ENCODE measurements at regions not wholly inside any gene's neighbourhood (a gene's known extent, or its start where the extent isn't known, plus 50 kb on each side); places are given as distances from the start of the nearest gene placed in this dataset.
A peak's percentile ranks its signal among the peaks of the same experiment; 100 is the strongest.

DNA sequence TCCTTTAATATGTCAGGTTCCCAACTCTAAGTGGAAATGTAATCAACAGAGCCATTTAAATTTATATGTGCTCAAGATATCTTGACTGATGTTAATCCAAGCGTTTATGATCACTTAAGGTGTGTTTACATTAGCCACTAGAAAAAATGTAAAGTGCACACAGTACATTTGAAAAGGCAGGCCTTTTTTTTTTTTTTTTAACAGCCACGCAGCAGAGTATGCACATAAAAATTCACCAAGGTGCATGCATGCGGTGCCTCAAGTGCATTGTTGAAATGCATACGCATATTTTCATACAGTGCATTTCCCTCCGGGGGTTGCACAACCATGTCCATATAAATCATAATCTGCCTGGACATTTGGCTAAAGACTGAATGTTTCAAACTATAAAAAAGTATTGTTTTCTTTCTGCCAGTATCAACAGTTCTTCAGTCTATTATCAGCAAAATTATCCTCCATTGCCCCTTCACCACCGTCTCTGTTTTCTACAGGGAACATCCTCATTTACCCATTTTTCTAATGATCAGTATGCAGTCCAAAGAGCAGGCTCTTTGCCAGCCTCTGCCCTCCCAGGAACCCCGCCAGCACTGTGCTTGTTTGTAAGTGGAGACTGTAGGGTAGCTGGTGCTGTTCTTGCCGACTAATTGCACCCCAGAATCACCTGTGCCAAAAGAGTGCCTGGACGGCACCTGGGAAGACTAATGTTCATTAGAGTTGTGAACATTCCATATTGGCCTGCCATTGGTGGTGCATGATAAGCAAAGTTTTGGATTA, 611.2 kb upstream of the CFAP20DC start:
- in situ Hi-C loops (cut with MboI; ENCODE audit: low pct_unique_long_range_greater_than_20kb in 2 of 9, low sequenced_read_pairs in 9 of 9, unreplicated experiment in 9 of 9): no loop called here
- WGBS, 10 experiments: 0 to 90% (median 66%) methylated on average over 2 to 9 of the region's 9 CpGs
- H3K4me1 ChIP-seq (replicated peaks in 1 of 2): peaks cover 0 to 9% of the 10 kb centered on the region in 2 donors
- no peak overlapping the region for H3K27ac ChIP-seq
- no peak overlapping the region for H3K4me3 ChIP-seq
- ATAC-seq (replicated peaks in 6 of 8): peak in 6 of 8 experiments; percentile 47 to 88 (median 53)

DNA sequence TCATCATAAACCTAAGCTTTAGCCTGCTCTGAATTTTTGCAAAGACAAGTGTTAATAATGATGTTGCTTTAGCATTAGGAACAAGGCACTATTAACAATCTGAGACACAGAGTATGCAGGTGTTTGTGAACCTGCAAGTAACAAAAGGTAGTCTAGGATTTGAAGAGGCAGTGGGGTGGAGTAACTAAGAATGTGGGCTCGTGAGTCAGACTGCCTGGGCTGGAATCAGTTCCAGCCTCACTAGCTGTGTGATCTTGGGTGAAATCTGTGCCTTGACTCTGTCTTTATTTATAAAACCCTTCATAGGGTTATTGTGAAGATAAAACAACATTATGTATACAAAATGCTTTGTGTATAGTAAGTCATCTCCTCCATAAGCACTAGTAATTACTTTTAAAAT, 610.6 kb upstream of the CFAP20DC start:
- 0 to 100% (median 80%) methylated on average over 1 of the region's 1 CpG; no CpG with 5 or more reads in 6 of the 10 experiments for WGBS, 10 experiments
- in situ Hi-C loops (cut with MboI; ENCODE audit: low pct_unique_long_range_greater_than_20kb in 2 of 9, low sequenced_read_pairs in 9 of 9, unreplicated experiment in 9 of 9): no loop called here
- Histone ChIP-seq H3K27ac (no peak overlapping the region), H3K4me1 (replicated peaks in 1 of 2) (peaks cover 0 to 9% of the 10 kb centered on the region in 2 donors), H3K4me3 (no peak overlapping the region)
- peak in 4 of 8 experiments; percentile 17 to 78 (median 67) for ATAC-seq (replicated peaks in 6 of 8)

DNA sequence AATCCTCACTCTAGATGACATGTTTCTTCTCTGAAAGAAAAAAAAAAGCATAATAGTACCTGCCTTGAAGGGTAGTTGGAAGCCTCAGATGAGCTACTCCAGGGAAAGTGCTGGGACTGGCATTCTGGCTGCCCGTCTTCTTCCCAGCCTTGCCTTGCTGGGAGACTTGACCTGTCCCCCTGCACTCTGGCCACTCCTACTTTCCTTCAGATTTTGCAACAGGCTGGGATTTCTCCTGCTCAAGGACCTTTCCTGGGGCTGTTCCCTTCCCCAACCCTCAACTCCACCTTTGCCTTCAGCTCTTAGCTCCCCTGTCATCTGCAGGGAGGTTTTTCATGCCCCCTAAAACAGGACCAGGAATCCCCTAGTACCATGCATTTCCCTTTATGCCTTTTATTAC, 609.9 kb upstream of the CFAP20DC start:
- in situ Hi-C loops (cut with MboI; ENCODE audit: low pct_unique_long_range_greater_than_20kb in 2 of 9, low sequenced_read_pairs in 9 of 9, unreplicated experiment in 9 of 9): no loop called here
- Histone ChIP-seq H3K4me3 (no peak overlapping the region), H3K4me1 (replicated peaks in 1 of 2) (peaks cover 0 to 9% of the 10 kb centered on the region in 2 donors), H3K27ac (no peak overlapping the region)
- 67 to 100% (median 84%) methylated on average over 1 of the region's 1 CpG; no CpG with 5 or more reads in 6 of the 10 experiments for WGBS, 10 experiments
- ATAC-seq (replicated peaks in 6 of 8): no peak

DNA sequence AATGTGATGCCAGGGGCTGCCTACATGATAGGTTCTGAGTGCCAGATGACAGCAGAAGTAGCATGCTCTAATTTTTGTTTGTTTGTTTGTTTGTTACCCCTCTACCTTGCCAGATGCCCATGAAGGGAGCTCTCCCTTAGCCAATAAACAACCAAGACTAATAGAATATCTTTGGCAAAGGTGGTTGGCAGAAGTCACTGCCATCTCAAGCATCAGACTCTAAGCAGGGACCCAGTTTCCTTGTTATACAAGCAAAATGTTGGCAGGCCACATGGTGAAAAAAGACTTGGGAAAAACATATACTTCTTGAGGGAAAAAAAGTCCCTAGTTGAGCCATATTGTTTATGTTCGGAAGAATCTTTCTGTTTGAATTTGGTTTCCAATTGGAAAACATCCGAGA, 609.0 kb upstream of the CFAP20DC start:
- H3K27ac ChIP-seq: no peak overlapping the region
- in situ Hi-C loops (cut with MboI; ENCODE audit: low pct_unique_long_range_greater_than_20kb in 2 of 9, low sequenced_read_pairs in 9 of 9, unreplicated experiment in 9 of 9): no loop called here
- no peak for ATAC-seq (replicated peaks in 6 of 8)
- H3K4me3 ChIP-seq: no peak overlapping the region
- H3K4me1 ChIP-seq (replicated peaks in 1 of 2): peaks cover 0 to 9% of the 10 kb centered on the region in 2 donors
- 40 to 100% (median 91%) methylated on average over 1 to 2 of the region's 2 CpGs; no CpG with 5 or more reads in 2 of the 10 experiments for WGBS, 10 experiments

DNA sequence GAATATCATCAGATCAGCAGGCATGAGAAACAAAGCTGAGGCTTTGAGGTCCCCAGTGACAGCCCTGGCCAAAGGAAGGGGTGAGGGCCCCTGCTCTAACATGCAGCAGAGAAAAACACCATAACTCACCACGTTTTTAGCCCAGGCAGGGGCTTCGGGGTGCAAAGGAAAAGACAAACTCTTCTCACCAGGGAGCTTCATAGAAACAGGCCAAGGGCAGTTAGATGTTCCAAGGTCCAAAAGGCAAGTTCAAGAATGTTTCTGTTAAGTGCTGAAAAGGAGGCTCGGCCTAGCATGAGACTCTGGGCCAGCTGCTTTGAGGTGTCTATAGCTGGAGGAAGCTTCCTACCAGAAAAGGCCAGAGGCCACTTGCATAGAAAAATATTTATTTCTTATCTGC, 608.4 kb upstream of the CFAP20DC start:
- Histone ChIP-seq H3K4me3 (no peak overlapping the region), H3K4me1 (replicated peaks in 1 of 2) (peaks cover 0 to 9% of the 10 kb centered on the region in 2 donors), H3K27ac (no peak overlapping the region)
- in situ Hi-C loops (cut with MboI; ENCODE audit: low pct_unique_long_range_greater_than_20kb in 2 of 9, low sequenced_read_pairs in 9 of 9, unreplicated experiment in 9 of 9): no loop called here
- 20 to 100% (median 67%) methylated on average over 1 to 3 of the region's 3 CpGs; no CpG with 5 or more reads in 2 of the 10 experiments for WGBS, 10 experiments
- ATAC-seq (replicated peaks in 6 of 8): no peak

- 0 to 100% (median 82%) methylated on average over 1 to 5 of the region's 5 CpGs for WGBS, 10 experiments
- Histone ChIP-seq H3K4me1 (replicated peaks in 1 of 2) (peaks cover 0 to under 1% of the 10 kb centered on the region in 2 donors), H3K4me3 (no peak overlapping the region), H3K27ac (no peak overlapping the region)
- in situ Hi-C loops (cut with MboI; ENCODE audit: low pct_unique_long_range_greater_than_20kb in 2 of 9, low sequenced_read_pairs in 9 of 9, unreplicated experiment in 9 of 9): no loop called here
- no peak for ATAC-seq (replicated peaks in 6 of 8)
Measured at GRCh38 chr3:59655418-59656015, 605.7 kb upstream of the CFAP20DC start.

- Histone ChIP-seq H3K4me1 (replicated peaks in 1 of 2) (no peaks in the 10 kb centered on the region), H3K4me3 (no peak overlapping the region), H3K27ac (no peak overlapping the region)
- no peak for ATAC-seq (replicated peaks in 6 of 8)
- in situ Hi-C loops (cut with MboI; ENCODE audit: low pct_unique_long_range_greater_than_20kb in 2 of 9, low sequenced_read_pairs in 9 of 9, unreplicated experiment in 9 of 9): no loop called here
- WGBS, 10 experiments: 15 to 97% (median 85%) methylated on average over 2 to 12 of the region's 12 CpGs; no CpG with 5 or more reads in 2 of the 10 experiments
Measured at GRCh38 chr3:59654480-59655417, 604.9 kb upstream of the CFAP20DC start.

GRCh38 chr3:59654123-59654479, 604.3 kb upstream of the CFAP20DC start:
- in situ Hi-C loops (cut with MboI; ENCODE audit: low pct_unique_long_range_greater_than_20kb in 2 of 9, low sequenced_read_pairs in 9 of 9, unreplicated experiment in 9 of 9): no loop called here
- H3K27ac ChIP-seq: no peak overlapping the region
- H3K4me1 ChIP-seq (replicated peaks in 1 of 2): no peaks in the 10 kb centered on the region
- no peak for ATAC-seq (replicated peaks in 6 of 8)
- WGBS, 10 experiments: 5 to 100% (median 81%) methylated on average over 1 to 9 of the region's 9 CpGs
- H3K4me3 ChIP-seq: no peak overlapping the region

GRCh38 chr3:59653405-59654122, 603.7 kb upstream of the CFAP20DC start:
- no peak for ATAC-seq (replicated peaks in 6 of 8)
- in situ Hi-C loops (cut with MboI; ENCODE audit: low pct_unique_long_range_greater_than_20kb in 2 of 9, low sequenced_read_pairs in 9 of 9, unreplicated experiment in 9 of 9): no loop called here
- WGBS, 10 experiments: 63 to 100% (median 89%) methylated on average over 1 to 7 of the region's 7 CpGs
- Histone ChIP-seq H3K4me3 (no peak overlapping the region), H3K27ac (no peak overlapping the region), H3K4me1 (replicated peaks in 1 of 2) (no peaks in the 10 kb centered on the region)

DNA sequence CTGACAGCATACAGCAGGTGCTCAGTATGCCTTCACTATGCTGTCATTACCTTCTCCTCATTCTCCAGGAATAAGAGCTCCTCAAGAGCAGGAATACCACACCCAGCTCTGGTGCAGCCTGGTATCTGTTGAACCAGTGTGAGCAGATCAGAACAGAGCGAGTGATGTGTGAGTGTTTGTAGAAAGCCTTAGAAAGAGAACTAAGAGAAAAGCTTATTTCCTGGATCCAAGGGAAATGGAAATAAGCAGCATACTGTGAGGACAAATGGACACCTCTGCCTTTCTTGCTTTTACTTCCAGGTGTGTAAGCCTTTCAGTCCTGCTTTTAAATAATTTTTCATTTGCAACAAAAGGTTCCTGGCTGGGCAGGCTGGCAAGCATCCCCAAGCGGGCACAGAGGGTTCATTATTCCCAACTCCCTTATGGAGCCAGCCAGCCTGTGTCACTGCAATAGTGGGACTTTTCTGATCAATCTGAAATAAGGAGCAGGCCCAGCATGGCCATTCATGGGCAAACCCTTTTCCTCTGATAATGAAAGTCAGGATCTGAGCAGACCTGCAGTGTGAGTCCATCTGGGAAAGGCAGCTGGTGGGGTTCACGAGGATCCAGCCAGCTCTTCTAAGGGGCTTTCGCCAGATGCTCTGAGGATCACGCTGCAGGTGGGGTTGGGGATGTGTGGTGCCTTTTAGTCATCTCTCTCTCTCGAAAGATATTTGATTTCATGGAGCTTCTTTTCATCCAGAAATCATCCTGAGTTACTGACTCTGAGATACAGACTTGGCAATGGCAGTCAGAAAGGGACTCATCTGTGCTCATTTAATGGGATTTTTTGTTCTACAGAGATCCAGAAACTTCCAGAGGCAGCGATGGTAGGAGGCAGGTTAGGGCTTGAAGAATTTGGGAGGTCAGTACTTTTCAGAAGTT, 594.9 kb upstream of the CFAP20DC start:
- 40 to 100% (median 91%) methylated on average over 1 to 6 of the region's 7 CpGs; no CpG with 5 or more reads in 2 of the 10 experiments for WGBS, 10 experiments
- in situ Hi-C loops (cut with MboI; ENCODE audit: low pct_unique_long_range_greater_than_20kb in 2 of 9, low sequenced_read_pairs in 9 of 9, unreplicated experiment in 9 of 9): no loop called here

DNA sequence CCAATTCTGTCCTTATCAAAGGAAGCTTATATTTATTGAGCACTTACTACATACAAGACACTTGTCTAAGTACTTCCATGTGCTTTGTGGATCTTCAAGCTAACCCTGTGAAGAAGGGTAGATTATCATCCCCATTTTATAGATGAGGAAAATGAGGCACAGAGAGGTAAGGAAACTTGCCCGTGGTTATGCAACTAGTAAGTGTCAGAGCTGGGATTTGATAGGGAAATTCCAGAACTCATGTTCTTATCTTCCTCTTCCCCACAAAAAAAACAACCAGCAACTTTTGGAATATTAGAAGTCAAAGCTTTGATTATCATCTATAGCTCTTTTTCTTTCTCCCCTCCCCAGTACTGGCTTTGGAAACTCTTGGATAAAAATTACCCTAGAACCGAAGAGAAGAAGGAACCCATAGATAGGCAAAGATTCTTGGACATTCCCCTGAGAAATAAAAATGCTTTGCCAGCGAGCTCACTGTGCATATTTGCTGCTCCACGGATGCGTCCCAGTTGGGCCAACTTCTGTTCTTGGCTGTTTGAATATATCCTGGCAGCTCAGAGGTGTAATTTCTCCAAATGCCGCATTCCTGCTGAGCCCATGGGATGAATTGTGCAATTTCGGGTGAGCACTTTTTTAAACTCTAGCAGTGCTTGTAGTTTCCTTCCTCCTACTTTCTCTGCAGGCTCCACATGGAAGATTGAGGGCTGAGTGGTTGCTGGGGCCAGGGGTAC, 591.5 kb upstream of the CFAP20DC start:
- Histone ChIP-seq H3K4me3 (no peak overlapping the region), H3K4me1 (replicated peaks in 1 of 2) (no peaks in the 10 kb centered on the region), H3K27ac (no peak overlapping the region)
- WGBS, 10 experiments: 0 to 97% (median 71%) methylated on average over 1 to 7 of the region's 7 CpGs
- no peak for ATAC-seq (replicated peaks in 6 of 8)
- in situ Hi-C loops (cut with MboI; ENCODE audit: low pct_unique_long_range_greater_than_20kb in 2 of 9, low sequenced_read_pairs in 9 of 9, unreplicated experiment in 9 of 9): no loop called here

More for the DNA sequence above, 594.9 kb upstream of the CFAP20DC start:
- H3K4me1 ChIP-seq (replicated peaks in 1 of 2): no peaks in the 10 kb centered on the region
- H3K4me3 ChIP-seq: no peak overlapping the region
- no peak for ATAC-seq (replicated peaks in 6 of 8)
- no peak overlapping the region for H3K27ac ChIP-seq

Data from motor neuron (in vitro differentiated cells).